ENCODE measurements at regions not wholly inside any gene's neighbourhood (a gene's known extent, or its start where the extent isn't known, plus 50 kb on each side); places are given as distances from the start of the nearest gene placed in this dataset.

GRCh38 chr6:139425780-139426179 lies 51.3 kb upstream of the CITED2 start:
- Mint-ChIP-seq H3K27me3 (peaks cover 4% of the 10 kb centered on the region), H3K4me1 (ENCODE audit: low read depth) (no peaks in the 10 kb centered on the region), H3K27ac (no peak overlapping the region), H3K36me3 (no peaks in the 10 kb centered on the region), H3K9me3 (ENCODE audit: low read depth) (no peaks in the 10 kb centered on the region), H3K4me3 (no peak overlapping the region)

- H3K4me3 Mint-ChIP-seq = no peak overlapping the region
- no peaks in the 10 kb centered on the region for H3K4me1 Mint-ChIP-seq (ENCODE audit: low read depth)
- H3K36me3 Mint-ChIP-seq = no peaks in the 10 kb centered on the region
- no peaks in the 10 kb centered on the region for H3K9me3 Mint-ChIP-seq (ENCODE audit: low read depth)
- H3K27me3 Mint-ChIP-seq = peaks cover 5% of the 10 kb centered on the region
- H3K27ac Mint-ChIP-seq = no peak overlapping the region
These were observed 49.7 kb upstream of the CITED2 start for GRCh38 chr6:139423971-139424667.
